ENCODE measurements at regions not wholly inside any gene's neighbourhood (a gene's known extent, or its start where the extent isn't known, plus 50 kb on each side); places are given as distances from the start of the nearest gene placed in this dataset.

DNA sequence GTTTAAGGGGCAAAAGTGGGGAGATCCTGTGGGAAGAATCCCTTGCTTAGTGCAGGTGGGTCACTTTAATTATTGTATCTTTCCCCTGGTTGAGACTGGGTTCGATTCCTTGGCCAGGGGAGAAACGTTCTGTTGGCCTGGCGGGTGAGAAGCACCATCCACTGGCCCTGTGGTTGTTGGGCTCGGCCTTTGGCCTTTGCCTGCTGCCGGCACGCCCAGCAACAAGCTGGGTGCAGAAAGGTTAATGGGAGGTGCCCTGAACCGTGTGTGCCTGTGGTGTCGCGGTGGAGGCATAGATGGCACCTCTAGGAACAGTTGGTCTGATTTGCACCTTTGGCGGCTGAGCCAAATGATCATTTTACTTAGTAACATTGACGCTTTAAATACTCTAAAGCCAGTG lies 363.6 kb upstream of the CNTNAP2 start:
- H3K4me3 ChIP-seq (ENCODE audit: low read depth, poor library complexity, severe bottlenecking) = no peak overlapping the region
- intact Hi-C loops (cut with DNase I; ENCODE audit: low total_unique reads) = no loop called here
- 92 to 94% methylated on average over 11 of the region's 11 CpGs for WGBS, 2 donors
- no peak for DNase-seq (ENCODE audit: low spot score in 2 of 2)
- TF ChIP-seq POLR2A (IDR thresholded peaks at IDR 0.05) = no peak
- TF ChIP-seq, protein P1, sequence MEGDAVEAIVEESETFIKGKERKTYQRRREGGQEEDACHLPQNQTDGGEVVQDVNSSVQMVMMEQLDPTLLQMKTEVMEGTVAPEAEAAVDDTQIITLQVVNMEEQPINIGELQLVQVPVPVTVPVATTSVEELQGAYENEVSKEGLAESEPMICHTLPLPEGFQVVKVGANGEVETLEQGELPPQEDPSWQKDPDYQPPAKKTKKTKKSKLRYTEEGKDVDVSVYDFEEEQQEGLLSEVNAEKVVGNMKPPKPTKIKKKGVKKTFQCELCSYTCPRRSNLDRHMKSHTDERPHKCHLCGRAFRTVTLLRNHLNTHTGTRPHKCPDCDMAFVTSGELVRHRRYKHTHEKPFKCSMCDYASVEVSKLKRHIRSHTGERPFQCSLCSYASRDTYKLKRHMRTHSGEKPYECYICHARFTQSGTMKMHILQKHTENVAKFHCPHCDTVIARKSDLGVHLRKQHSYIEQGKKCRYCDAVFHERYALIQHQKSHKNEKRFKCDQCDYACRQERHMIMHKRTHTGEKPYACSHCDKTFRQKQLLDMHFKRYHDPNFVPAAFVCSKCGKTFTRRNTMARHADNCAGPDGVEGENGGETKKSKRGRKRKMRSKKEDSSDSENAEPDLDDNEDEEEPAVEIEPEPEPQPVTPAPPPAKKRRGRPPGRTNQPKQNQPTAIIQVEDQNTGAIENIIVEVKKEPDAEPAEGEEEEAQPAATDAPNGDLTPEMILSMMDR (IDR thresholded peaks at IDR 0.05) = no peak

DNA sequence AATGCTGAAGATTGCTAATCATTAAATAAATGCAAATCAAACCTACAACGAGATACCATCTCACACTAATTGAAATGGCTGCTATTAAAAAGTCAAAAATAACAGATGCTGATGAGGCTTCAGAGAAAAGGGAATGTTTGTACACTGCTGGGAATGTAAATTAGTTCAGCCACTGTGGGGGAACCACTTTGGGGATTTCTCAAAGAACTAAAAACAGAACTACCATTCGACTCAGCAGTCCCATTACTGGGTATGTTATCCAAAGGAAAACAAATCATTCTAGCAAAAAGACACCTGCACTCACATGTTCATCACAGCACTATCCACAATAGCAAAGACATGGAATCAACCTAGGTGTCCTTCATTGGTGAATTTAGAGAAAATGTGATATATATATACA lies 379.0 kb upstream of the CNTNAP2 start:
- no peak overlapping the region for H3K4me3 ChIP-seq (ENCODE audit: low read depth, poor library complexity, severe bottlenecking)
- DNase-seq (ENCODE audit: low spot score in 2 of 2) = no peak
- intact Hi-C loops (cut with DNase I; ENCODE audit: low total_unique reads) = no loop called here
- 86 to 94% methylated on average over 2 of the region's 2 CpGs for WGBS, 2 donors
- TF ChIP-seq, protein P1 (IDR thresholded peaks at IDR 0.05) = no peak
- TF ChIP-seq POLR2A (IDR thresholded peaks at IDR 0.05) = no peak

DNA sequence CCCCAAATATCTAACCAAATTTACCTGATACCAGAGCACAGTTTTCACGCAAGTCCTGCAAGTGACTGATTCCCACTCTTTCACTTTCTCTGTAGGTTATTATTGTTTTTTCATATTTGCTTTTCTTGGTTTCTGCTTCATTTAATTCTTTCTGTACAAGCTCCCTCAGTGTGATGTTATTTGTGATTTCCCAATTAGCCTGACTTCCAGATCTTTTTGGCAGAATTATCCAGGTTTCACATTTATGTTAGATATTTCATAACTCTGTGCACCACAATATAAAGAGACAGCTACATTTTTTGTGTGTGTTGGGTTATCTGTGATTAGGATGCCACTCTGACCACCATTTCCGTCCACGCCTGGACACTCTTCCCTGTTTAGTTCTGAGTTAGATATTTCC lies 381.5 kb upstream of the CNTNAP2 start:
- intact Hi-C loops (cut with DNase I; ENCODE audit: low total_unique reads) = no loop called here
- no peak for DNase-seq (ENCODE audit: low spot score in 2 of 2)
- H3K4me3 ChIP-seq (ENCODE audit: low read depth, poor library complexity, severe bottlenecking) = no peak overlapping the region
- 94 to 96% methylated on average over 3 of the region's 3 CpGs for WGBS, 2 donors
- TF ChIP-seq, protein P1 (IDR thresholded peaks at IDR 0.05) = no peak
- TF ChIP-seq POLR2A (IDR thresholded peaks at IDR 0.05) = no peak

DNA sequence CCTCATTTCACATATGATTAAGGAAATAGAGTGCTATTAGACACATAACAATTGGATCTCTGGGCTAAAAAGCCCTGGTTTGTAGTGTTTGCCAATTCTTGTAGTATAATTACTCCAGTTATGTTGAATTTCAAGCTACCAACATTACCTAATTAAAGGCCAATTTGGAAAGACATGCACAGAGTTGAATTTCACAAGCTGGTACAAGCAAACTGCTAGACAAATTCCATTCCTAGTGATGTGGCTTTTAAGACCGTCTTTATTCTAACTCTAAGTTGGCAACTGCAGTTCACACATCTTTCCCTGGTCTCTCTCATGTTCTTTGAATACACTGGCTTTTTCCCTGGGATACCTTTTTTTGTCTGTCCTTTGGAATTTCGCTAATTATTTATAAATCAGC lies 384.1 kb upstream of the CNTNAP2 start:
- WGBS, 2 donors = 15 to 20% methylated on average over 2 of the region's 2 CpGs
- intact Hi-C loops (cut with DNase I; ENCODE audit: low total_unique reads) = no loop called here
- no peak overlapping the region for H3K4me3 ChIP-seq (ENCODE audit: low read depth, poor library complexity, severe bottlenecking)
- DNase-seq (ENCODE audit: low spot score in 2 of 2) = no peak
- TF ChIP-seq POLR2A (IDR thresholded peaks at IDR 0.05) = no peak
- TF ChIP-seq, protein P1 (IDR thresholded peaks at IDR 0.05) = no peak

DNA sequence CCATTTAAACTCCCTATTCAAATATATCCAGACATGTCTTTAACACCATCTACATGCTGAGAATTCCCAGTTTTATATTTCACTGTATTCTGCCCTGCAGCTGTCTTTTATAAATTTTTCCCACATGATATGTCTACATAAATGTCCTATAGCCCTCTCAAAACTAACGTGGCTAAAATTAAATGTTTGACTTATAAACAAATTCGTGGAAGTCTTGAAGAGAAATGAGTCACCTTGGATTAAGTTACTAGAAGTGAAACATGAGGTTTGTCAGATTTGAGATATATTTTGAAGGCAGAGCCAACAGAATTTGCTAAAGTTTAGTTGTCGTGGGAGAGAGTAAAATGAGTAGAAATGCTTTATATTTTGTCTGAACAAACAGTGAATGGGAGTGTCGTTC lies 386.9 kb upstream of the CNTNAP2 start:
- 42 to 45% methylated on average over 4 of the region's 4 CpGs for WGBS, 2 donors
- TF ChIP-seq, protein P1 (IDR thresholded peaks at IDR 0.05) = no peak
- no peak for TF ChIP-seq POLR2A (IDR thresholded peaks at IDR 0.05)
- intact Hi-C loops (cut with DNase I; ENCODE audit: low total_unique reads) = no loop called here

DNA sequence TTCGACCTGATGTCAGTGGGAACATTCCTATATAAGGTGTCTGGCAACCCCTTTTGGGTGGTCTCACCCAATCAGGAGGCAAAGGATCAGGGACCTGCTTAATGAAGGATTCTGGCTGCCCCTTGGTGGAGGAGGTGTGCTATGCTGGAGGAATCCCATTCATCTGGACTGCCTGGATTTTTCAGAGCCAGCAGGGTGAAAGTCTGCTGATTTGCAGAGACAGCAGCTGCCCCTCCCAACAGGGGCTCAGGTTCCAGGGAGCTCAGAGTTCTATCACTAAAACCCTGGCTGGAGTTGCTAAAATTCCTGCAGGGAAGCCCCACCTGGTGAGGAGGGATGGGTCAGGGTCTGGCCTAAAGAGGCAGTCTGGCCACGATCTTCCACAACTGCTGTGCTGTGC lies 398.5 kb upstream of the CNTNAP2 start:
- no peak for DNase-seq (ENCODE audit: low spot score in 2 of 2)
- WGBS, 2 donors = 52 to 60% methylated on average over 1 to 2 of the region's 2 CpGs
- H3K4me3 ChIP-seq (ENCODE audit: low read depth, poor library complexity, severe bottlenecking) = no peak overlapping the region
- intact Hi-C loops (cut with DNase I; ENCODE audit: low total_unique reads) = no loop called here
- TF ChIP-seq POLR2A (IDR thresholded peaks at IDR 0.05) = no peak
- TF ChIP-seq, protein P1 (IDR thresholded peaks at IDR 0.05) = no peak

More for the DNA sequence above, 386.9 kb upstream of the CNTNAP2 start:
- DNase-seq (ENCODE audit: low spot score in 2 of 2) = no peak
- H3K4me3 ChIP-seq (ENCODE audit: low read depth, poor library complexity, severe bottlenecking) = no peak overlapping the region
